ENCODE measurements at regions not wholly inside any gene's neighbourhood (a gene's known extent, or its start where the extent isn't known, plus 50 kb on each side); places are given as distances from the start of the nearest gene placed in this dataset.

- no peaks in the 10 kb centered on the region for H3K27me3 ChIP-seq (ENCODE audit: low read depth)
- H3K4me3 ChIP-seq: no peak overlapping the region
- no peaks in the 10 kb centered on the region for H3K9me3 ChIP-seq
- H3K36me3 ChIP-seq (replicated peaks): no peaks in the 10 kb centered on the region
- DNase-seq (ENCODE audit: low spot score in 2 of 2): no peak
- in situ Hi-C loops (cut with MboI; ENCODE audit: low sequenced_read_pairs): no loop called here
- no peaks in the 10 kb centered on the region for H3K4me1 ChIP-seq
Measured at GRCh38 chr2:498493-499178, 178.6 kb downstream of the TMEM18 start.

- Histone ChIP-seq H3K4me3 (no peak overlapping the region), H3K27me3 (ENCODE audit: low read depth) (no peaks in the 10 kb centered on the region), H3K9me3 (no peaks in the 10 kb centered on the region), H3K4me1 (no peaks in the 10 kb centered on the region), H3K36me3 (replicated peaks) (no peaks in the 10 kb centered on the region)
- no peak for DNase-seq (ENCODE audit: low spot score in 2 of 2)
- in situ Hi-C loops (cut with MboI; ENCODE audit: low sequenced_read_pairs): no loop called here
Measured at GRCh38 chr2:497770-498492, 179.3 kb downstream of the TMEM18 start.

GRCh38 chr2:496729-497128 is 180.5 kb downstream of the TMEM18 start:
- H3K4me1 ChIP-seq: no peaks in the 10 kb centered on the region
- H3K27me3 ChIP-seq (ENCODE audit: low read depth): no peaks in the 10 kb centered on the region
- no peaks in the 10 kb centered on the region for H3K9me3 ChIP-seq
- no peaks in the 10 kb centered on the region for H3K36me3 ChIP-seq (replicated peaks)
- no peak for DNase-seq (ENCODE audit: low spot score in 2 of 2)
- H3K4me3 ChIP-seq: no peak overlapping the region
- in situ Hi-C loops (cut with MboI; ENCODE audit: low sequenced_read_pairs): no loop called here

GRCh38 chr2:495745-496275 is 181.4 kb downstream of the TMEM18 start:
- no peak for DNase-seq (ENCODE audit: low spot score in 2 of 2)
- in situ Hi-C loops (cut with MboI; ENCODE audit: low sequenced_read_pairs): no loop called here

GRCh38 chr2:494853-495252 is 182.4 kb downstream of the TMEM18 start:
- H3K4me3 ChIP-seq: no peak overlapping the region
- in situ Hi-C loops (cut with MboI; ENCODE audit: low sequenced_read_pairs): no loop called here

More at GRCh38 chr2:495745-496275, 181.4 kb downstream of the TMEM18 start:
- Histone ChIP-seq H3K9me3 (no peaks in the 10 kb centered on the region), H3K4me1 (no peaks in the 10 kb centered on the region), H3K4me3 (no peak overlapping the region), H3K27me3 (ENCODE audit: low read depth) (no peaks in the 10 kb centered on the region), H3K36me3 (replicated peaks) (no peaks in the 10 kb centered on the region)

GRCh38 chr2:493228-493627 is 184.0 kb downstream of the TMEM18 start:
- in situ Hi-C loops (cut with MboI; ENCODE audit: low sequenced_read_pairs): no loop called here
- no peaks in the 10 kb centered on the region for H3K9me3 ChIP-seq
- DNase-seq (ENCODE audit: low spot score in 2 of 2): no peak
- H3K27me3 ChIP-seq (ENCODE audit: low read depth): no peaks in the 10 kb centered on the region
- H3K4me1 ChIP-seq: no peaks in the 10 kb centered on the region
- no peaks in the 10 kb centered on the region for H3K36me3 ChIP-seq (replicated peaks)
- H3K4me3 ChIP-seq: no peak overlapping the region

More at GRCh38 chr2:494853-495252, 182.4 kb downstream of the TMEM18 start:
- H3K36me3 ChIP-seq (replicated peaks): no peaks in the 10 kb centered on the region
- no peaks in the 10 kb centered on the region for H3K27me3 ChIP-seq (ENCODE audit: low read depth)
- no peak for DNase-seq (ENCODE audit: low spot score in 2 of 2)
- H3K9me3 ChIP-seq: no peaks in the 10 kb centered on the region
- H3K4me1 ChIP-seq: no peaks in the 10 kb centered on the region

- DNase-seq (ENCODE audit: low spot score in 2 of 2): no peak
- Histone ChIP-seq H3K36me3 (replicated peaks) (no peaks in the 10 kb centered on the region), H3K9me3 (no peaks in the 10 kb centered on the region), H3K27me3 (ENCODE audit: low read depth) (no peaks in the 10 kb centered on the region), H3K4me1 (no peaks in the 10 kb centered on the region), H3K4me3 (no peak overlapping the region)
- in situ Hi-C loops (cut with MboI; ENCODE audit: low sequenced_read_pairs): no loop called here
Measured at GRCh38 chr2:492178-492577, 185.0 kb downstream of the TMEM18 start.

GRCh38 chr2:489838-490237 is 187.4 kb downstream of the TMEM18 start:
- Histone ChIP-seq H3K36me3 (replicated peaks) (no peaks in the 10 kb centered on the region), H3K4me3 (no peak overlapping the region), H3K4me1 (no peaks in the 10 kb centered on the region), H3K27me3 (ENCODE audit: low read depth) (no peaks in the 10 kb centered on the region), H3K9me3 (no peaks in the 10 kb centered on the region)
- no peak for DNase-seq (ENCODE audit: low spot score in 2 of 2)
- in situ Hi-C loops (cut with MboI; ENCODE audit: low sequenced_read_pairs): no loop called here

GRCh38 chr2:489084-489483 is 188.1 kb downstream of the TMEM18 start:
- in situ Hi-C loops (cut with MboI; ENCODE audit: low sequenced_read_pairs): no loop called here
- no peak for DNase-seq (ENCODE audit: low spot score in 2 of 2)
- Histone ChIP-seq H3K4me1 (no peaks in the 10 kb centered on the region), H3K36me3 (replicated peaks) (no peaks in the 10 kb centered on the region), H3K27me3 (ENCODE audit: low read depth) (no peaks in the 10 kb centered on the region), H3K9me3 (no peaks in the 10 kb centered on the region), H3K4me3 (no peak overlapping the region)

- no peak overlapping the region for H3K4me3 ChIP-seq
- no peaks in the 10 kb centered on the region for H3K4me1 ChIP-seq
- no peaks in the 10 kb centered on the region for H3K27me3 ChIP-seq (ENCODE audit: low read depth)
- H3K9me3 ChIP-seq: no peaks in the 10 kb centered on the region
- DNase-seq (ENCODE audit: low spot score in 2 of 2): no peak
- in situ Hi-C loops (cut with MboI; ENCODE audit: low sequenced_read_pairs): no loop called here
- H3K36me3 ChIP-seq (replicated peaks): no peaks in the 10 kb centered on the region
Measured at GRCh38 chr2:487186-488079, 189.8 kb downstream of the TMEM18 start.

- H3K27me3 ChIP-seq (ENCODE audit: low read depth): no peaks in the 10 kb centered on the region
- H3K9me3 ChIP-seq: no peaks in the 10 kb centered on the region
- no peaks in the 10 kb centered on the region for H3K36me3 ChIP-seq (replicated peaks)
- DNase-seq (ENCODE audit: low spot score in 2 of 2): no peak
- no peak overlapping the region for H3K4me3 ChIP-seq
- H3K4me1 ChIP-seq: no peaks in the 10 kb centered on the region
- in situ Hi-C loops (cut with MboI; ENCODE audit: low sequenced_read_pairs): no loop called here
Measured at GRCh38 chr2:486371-486770, 190.8 kb downstream of the TMEM18 start.

GRCh38 chr2:481388-481787 is 193.5 kb upstream of the ALKAL2 start:
- H3K4me1 ChIP-seq: no peaks in the 10 kb centered on the region
- in situ Hi-C loops (cut with MboI; ENCODE audit: low sequenced_read_pairs): no loop called here
- DNase-seq (ENCODE audit: low spot score in 2 of 2): no peak

GRCh38 chr2:479490-480176 is 191.7 kb upstream of the ALKAL2 start:
- no peak overlapping the region for H3K4me3 ChIP-seq
- 0 out of 2 replicates have a peak, but pooled peaks cover 2% of the 10 kb centered on the region for H3K27me3 ChIP-seq (ENCODE audit: low read depth)
- no peaks in the 10 kb centered on the region for H3K4me1 ChIP-seq
- H3K9me3 ChIP-seq: no peaks in the 10 kb centered on the region
- no peaks in the 10 kb centered on the region for H3K36me3 ChIP-seq (replicated peaks)
- no peak for DNase-seq (ENCODE audit: low spot score in 2 of 2)
- in situ Hi-C loops (cut with MboI; ENCODE audit: low sequenced_read_pairs): no loop called here

More at GRCh38 chr2:481388-481787, 193.5 kb upstream of the ALKAL2 start:
- 0 out of 2 replicates have a peak, but pooled peaks cover 2% of the 10 kb centered on the region for H3K27me3 ChIP-seq (ENCODE audit: low read depth)
- no peaks in the 10 kb centered on the region for H3K36me3 ChIP-seq (replicated peaks)
- H3K4me3 ChIP-seq: no peak overlapping the region
- no peaks in the 10 kb centered on the region for H3K9me3 ChIP-seq
